DOHH2 (cell line): ENCODE measurements at regions not wholly inside any gene's neighbourhood (a gene's known extent, or its start where the extent isn't known, plus 50 kb on each side); places are given as distances from the start of the nearest gene placed in this dataset.
"Not testable (repeated sequence)": the region's sequence is repeated elsewhere in the genome, so short reads cannot be mapped to it uniquely, and the experiment has no call there.

ENCODE experiments used
- EZH2phosphoT487 ChIP-seq: fragments of 200-600 bp; sonication (generic); IDR thresholded peaks from 2 replicates; pipeline ENCODE4 v1.6.1; 2017; ENCODE audit warnings: borderline replicate concordance, mild to moderate bottlenecking, antibody characterized with exemption, low read length, moderate library complexity, mixed read lengths
- TF ChIP-seq, protein P1 (sequence below): fragments of 200-600 bp; sonication (generic); IDR thresholded peaks from one replicate; pipeline ENCODE4 v1.5.1; 2014; ENCODE audit warnings: antibody characterized with exemption, mild to moderate bottlenecking, low read depth, low read length; ENCODE audit not compliant: poor library complexity, severe bottlenecking

DNA sequence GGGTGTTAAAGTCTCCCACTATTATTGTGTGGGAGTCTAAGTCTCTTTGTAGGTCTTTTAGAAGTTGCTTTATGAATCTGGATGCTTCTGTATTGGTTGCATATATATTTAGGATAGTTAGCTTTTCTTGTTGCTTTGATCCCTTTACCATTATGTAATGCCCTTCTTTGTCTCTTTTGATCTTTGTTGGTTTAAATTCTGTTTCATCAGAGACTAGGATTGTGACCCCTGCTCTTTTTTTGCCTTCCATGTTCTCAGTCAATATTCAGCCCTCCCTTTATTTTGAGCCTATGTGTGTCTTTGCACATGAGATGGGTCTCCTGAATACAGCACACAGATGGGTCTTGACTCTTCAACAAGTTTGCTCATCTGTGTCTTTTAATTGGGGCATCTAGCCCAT is 126.0 kb downstream of the PCSK1 start:
- TF ChIP-seq, protein P1, sequence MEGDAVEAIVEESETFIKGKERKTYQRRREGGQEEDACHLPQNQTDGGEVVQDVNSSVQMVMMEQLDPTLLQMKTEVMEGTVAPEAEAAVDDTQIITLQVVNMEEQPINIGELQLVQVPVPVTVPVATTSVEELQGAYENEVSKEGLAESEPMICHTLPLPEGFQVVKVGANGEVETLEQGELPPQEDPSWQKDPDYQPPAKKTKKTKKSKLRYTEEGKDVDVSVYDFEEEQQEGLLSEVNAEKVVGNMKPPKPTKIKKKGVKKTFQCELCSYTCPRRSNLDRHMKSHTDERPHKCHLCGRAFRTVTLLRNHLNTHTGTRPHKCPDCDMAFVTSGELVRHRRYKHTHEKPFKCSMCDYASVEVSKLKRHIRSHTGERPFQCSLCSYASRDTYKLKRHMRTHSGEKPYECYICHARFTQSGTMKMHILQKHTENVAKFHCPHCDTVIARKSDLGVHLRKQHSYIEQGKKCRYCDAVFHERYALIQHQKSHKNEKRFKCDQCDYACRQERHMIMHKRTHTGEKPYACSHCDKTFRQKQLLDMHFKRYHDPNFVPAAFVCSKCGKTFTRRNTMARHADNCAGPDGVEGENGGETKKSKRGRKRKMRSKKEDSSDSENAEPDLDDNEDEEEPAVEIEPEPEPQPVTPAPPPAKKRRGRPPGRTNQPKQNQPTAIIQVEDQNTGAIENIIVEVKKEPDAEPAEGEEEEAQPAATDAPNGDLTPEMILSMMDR: not testable (repeated sequence)
- TF ChIP-seq EZH2phosphoT487: not testable (repeated sequence)
